K562 (cell line): ENCODE measurements at regions not wholly inside any gene's neighbourhood (a gene's known extent, or its start where the extent isn't known, plus 50 kb on each side); places are given as distances from the start of the nearest gene placed in this dataset.

Experiments
- ATAC-seq: fragments of 200-7000 bp; cut with Tn5 transposase; 3 replicates; pipeline ENCODE4 v1.9.1; 2020; ENCODE audit warnings: moderate library complexity
- BruUV-seq: library from RNA; stranded (reverse); fragments of 400-500 nt; replicated peaks from 2 replicates; lab custom pipeline; 2021; lab: Mats Ljungman, UMichigan
- CTCF ChIA-PET: fragments of 300-600 bp; formaldehyde crosslinking; extraction: SDS; loops from one replicate; lab custom pipeline; 2021; ENCODE audit warnings: low intra/inter-chr PET ratio; lab: Yijun Ruan, JAX
- POLR2A ChIA-PET: fragments of 300-600, 350-650 bp; sonication (Branson Sonifier 250); formaldehyde crosslinking; extraction: SDS; loops from one replicate; lab custom pipeline; 2021; ENCODE audit warnings: antibody characterized with exemption, inconsistent platforms; lab: Yijun Ruan, JAX
- DNase-seq, 4 experiments: peaks; one replicate each; pipeline versions ENCODE4 v3.0.0 to v3.0.0-alpha.2; 2011 to 2018; ENCODE audit warnings: low spot score in 3 of 4, mixed read lengths in 3 of 4; ENCODE audit errors: extremely low read depth in 1 of 4
- FAIRE-seq: peaks from 2 replicates; lab custom pipeline; 2011; peaks lifted over from hg19 to GRCh38; lab: Jason Lieb, UNC
- H2AFZ ChIP-seq: 2 replicates; pipeline ENCODE4 v1.6.0; 2011; ENCODE audit warnings: low read depth, low read length, control low read depth, inconsistent platforms
- H3K27ac ChIP-seq: fragments of 200-600 bp; 3 replicates; pipeline ENCODE4 v1.8.0; 2011; ENCODE audit warnings: low read depth, mild to moderate bottlenecking, control low read depth, inconsistent platforms, low read length, moderate library complexity, mixed read lengths; ENCODE audit errors: extremely low read depth
- H3K27me3 ChIP-seq, 2 experiments: fragments of 300-600 bp in 1 of 2; 2 replicates in 1 of 2; 3 replicates in 1 of 2; pipeline versions ENCODE4 v1.6.0 to v1.8.0; 2011; ENCODE audit warnings: inconsistent platforms in 2 of 2, low read length in 2 of 2, mild to moderate bottlenecking in 1 of 2, mixed read lengths in 1 of 2, moderate library complexity in 1 of 2; ENCODE audit not compliant: control insufficient read depth in 2 of 2, insufficient read depth in 2 of 2
- H3K36me3 ChIP-seq: fragments of 300-600 bp; 3 replicates; pipeline ENCODE4 v1.8.0; 2011; ENCODE audit warnings: mild to moderate bottlenecking, low read length, inconsistent platforms; ENCODE audit not compliant: control insufficient read depth, insufficient read depth
- H3K4me1 ChIP-seq, 2 experiments: fragments of 200-600 bp in 1 of 2; replicated peaks in 1 of 2; 2 replicates in 1 of 2; 3 replicates in 1 of 2; pipeline versions ENCODE4 v1.5.1 to v1.8.0; 2011; ENCODE audit warnings: inconsistent platforms in 2 of 2, low read length in 2 of 2, mild to moderate bottlenecking in 1 of 2, mixed read lengths in 1 of 2, moderate library complexity in 1 of 2; ENCODE audit not compliant: control insufficient read depth in 2 of 2, insufficient read depth in 2 of 2
- H3K4me2 ChIP-seq: 2 replicates; pipeline ENCODE4 v1.6.1; 2011; ENCODE audit warnings: low read length, control low read depth, inconsistent platforms, mixed read lengths; ENCODE audit not compliant: insufficient read depth
- H3K4me3 ChIP-seq: fragments of 200-600 bp; sonication (generic), shearing (Covaris generic); 2 replicates; pipeline ENCODE4 v1.5.1; 2016; ENCODE audit warnings: control low read depth, inconsistent platforms
- H3K79me2 ChIP-seq: fragments of 200-600 bp; 3 replicates; pipeline ENCODE4 v1.8.0; 2011; ENCODE audit warnings: low read length, inconsistent platforms; ENCODE audit not compliant: control insufficient read depth, insufficient read depth
- H3K9ac ChIP-seq, 2 experiments: 2 replicates each; pipeline versions ENCODE4 v1.6.0 to v1.6.1; 2011; ENCODE audit warnings: low read depth in 2 of 2, low read length in 2 of 2, control low read depth in 1 of 2, inconsistent platforms in 1 of 2, mild to moderate bottlenecking in 1 of 2, mixed read lengths in 1 of 2; ENCODE audit not compliant: insufficient read depth in 1 of 2
- H3K9me1 ChIP-seq: one replicate; pipeline ENCODE4 v1.6.0; 2011; ENCODE audit warnings: inconsistent platforms, mild to moderate bottlenecking, low read length, moderate library complexity; ENCODE audit not compliant: control insufficient read depth, insufficient read depth
- H3K9me3 ChIP-seq: replicated peaks from 2 replicates; pipeline ENCODE4 v1.5.1; 2011; ENCODE audit warnings: low read depth, low read length, inconsistent platforms; ENCODE audit not compliant: control insufficient read depth, insufficient read depth
- H4K20me1 ChIP-seq: replicated peaks from 2 replicates; pipeline ENCODE4 v1.6.1; 2011; ENCODE audit warnings: low read length, inconsistent platforms, mixed read lengths; ENCODE audit not compliant: control insufficient read depth, insufficient read depth
- CCNT2 ChIP-seq: IDR thresholded peaks from 2 replicates; pipeline ENCODE4 v1.6.1; 2011; ENCODE audit warnings: borderline replicate concordance, low read depth, mild to moderate bottlenecking, moderate library complexity, mixed read lengths, low read length; ENCODE audit not compliant: insufficient read length; ENCODE audit errors: extremely low read depth
- ETS2 ChIP-seq: IDR thresholded peaks from 2 replicates; pipeline ENCODE4 v1.6.1; 2016; ENCODE audit warnings: borderline replicate concordance, missing genetic modification characterization, mild to moderate bottlenecking, moderate library complexity, missing compliant biosample characterization; ENCODE audit not compliant: poor library complexity, severe bottlenecking
- GATAD2A ChIP-seq: fragments of 450-650 bp; IDR thresholded peaks from 2 replicates; pipeline ENCODE4 v1.6.1; 2017
- MGA ChIP-seq: fragments of 450-650 bp; IDR thresholded peaks from 2 replicates; pipeline ENCODE4 v1.6.1; 2016; ENCODE audit warnings: mild to moderate bottlenecking, moderate library complexity
- POLR2AphosphoS2 ChIP-seq: IDR thresholded peaks from 2 replicates; pipeline ENCODE4 v1.6.1; 2012; ENCODE audit warnings: low read length, improper control_type of control experiment
- SRSF9 ChIP-seq: fragments of 200-400 bp; formaldehyde crosslinking; IDR thresholded peaks from 2 replicates; pipeline ENCODE4 v1.6.1; 2017; ENCODE audit warnings: low read depth, low read length, borderline replicate concordance
- U2AF2 ChIP-seq: fragments of 200-400 bp; formaldehyde crosslinking; optimal IDR thresholded peaks from 2 replicates; pipeline ENCODE3; 2017; ENCODE audit warnings: low read depth, mild to moderate bottlenecking, low read length
- ZKSCAN1 ChIP-seq: fragments of 150-350 bp; IDR thresholded peaks from 2 replicates; pipeline ENCODE4 v1.6.1; 2016; ENCODE audit warnings: low read depth, low read length
- WGBS: fragments of 100-300 bp; shearing (Covaris generic); methylation state at CpG from one replicate; pipeline ENCODE4 v1.1.6; 2016; ENCODE audit warnings: low coverage, mixed read lengths; ENCODE audit not compliant: insufficient coverage; ENCODE audit errors: missing lambda C conversion rate; 5-methylcytosine and 5-hydroxymethylcytosine counted together
- in situ Hi-C: fragments of 300-500 bp; cut with MboI; formaldehyde crosslinking; loops from 4 replicates; pipeline ENCODE4 v1.15.0; 2018; ENCODE audit warnings: inconsistent platforms, mixed read lengths
- intact Hi-C: fragments of 100-400 bp; cut with micrococcal nuclease; formaldehyde crosslinking; loops from 2 replicates; pipeline ENCODE4 v1.14.2; 2022

GRCh38 chr2:146414456-146414855, 1430.4 kb upstream of the ACVR2A start:
- in situ Hi-C loops (no loop called here), intact Hi-C loops (no loop called here)
- BruUV-seq: no TSS peak
- no peaks in the 10 kb centered on the region for H3K9me1 ChIP-seq
- ChIA-PET POLR2A (no interaction called here), CTCF (no interaction called here)
- 4% methylated on average over 5 of the region's 5 CpGs for WGBS
- H3K9me3 ChIP-seq: no peaks in the 10 kb centered on the region
- ATAC-seq (no peak), DNase-seq (no peak), FAIRE-seq (no peak)
- no peak overlapping the region for H3K4me3 ChIP-seq
- H3K36me3 ChIP-seq: no peaks in the 10 kb centered on the region
- no peak overlapping the region for H3K27ac ChIP-seq
- H3K4me2 ChIP-seq: no peak overlapping the region
- H3K9ac ChIP-seq: no peak overlapping the region
- no peaks in the 10 kb centered on the region for H4K20me1 ChIP-seq
- H3K79me2 ChIP-seq: no peaks in the 10 kb centered on the region
- no peaks in the 10 kb centered on the region for H3K4me1 ChIP-seq
- H2AFZ ChIP-seq: no peak overlapping the region
- no peaks in the 10 kb centered on the region for H3K27me3 ChIP-seq
- no peak for TF ChIP-seq ETS2 (tag)
- no peak for TF ChIP-seq GATAD2A
- no peak for TF ChIP-seq MGA
- TF ChIP-seq U2AF2: no peak
- TF ChIP-seq ZKSCAN1: no peak
- no peak for TF ChIP-seq POLR2AphosphoS2
- TF ChIP-seq SRSF9: no peak
- TF ChIP-seq CCNT2: no peak
